SH-SY5Y (cell line): ENCODE measurements at regions not wholly inside any gene's neighbourhood (a gene's known extent, or its start where the extent isn't known, plus 50 kb on each side); places are given as distances from the start of the nearest gene placed in this dataset.

ENCODE experiments used
- GATA2 ChIP-seq: IDR thresholded peaks from 2 replicates; pipeline ENCODE4 v1.6.1; 2011; ENCODE audit warnings: mild to moderate bottlenecking, low read depth, low read length
- GATA3 ChIP-seq: IDR thresholded peaks from 2 replicates; pipeline ENCODE4 v1.6.1; 2011; ENCODE audit warnings: low read depth, mild to moderate bottlenecking, low read length, moderate library complexity

DNA sequence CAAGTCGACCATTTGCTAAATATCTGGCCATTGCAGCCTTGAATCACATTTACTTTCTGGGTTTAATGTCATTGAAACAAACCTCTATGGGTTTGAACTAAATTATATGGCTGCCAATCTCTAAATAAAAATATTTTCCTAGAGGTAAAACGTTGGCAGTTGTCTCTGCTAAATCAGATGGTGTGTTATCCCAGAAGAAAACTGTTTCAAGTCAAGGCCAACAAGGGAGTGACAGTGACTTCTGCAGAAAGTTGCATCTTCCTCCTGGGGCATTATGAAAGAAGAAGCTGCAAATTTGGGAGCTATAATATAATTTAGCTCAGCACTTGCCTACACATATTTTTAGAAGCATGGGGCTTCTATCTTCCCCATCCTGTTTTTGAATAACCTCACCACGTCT lies 116.2 kb downstream of the TTC8 start:
- TF ChIP-seq GATA3 (no peak), GATA2 (no peak)
